Ovary (tissue), 3 donors: ENCODE measurements at regions not wholly inside any gene's neighbourhood (a gene's known extent, or its start where the extent isn't known, plus 50 kb on each side); places are given as distances from the start of the nearest gene placed in this dataset.

Source experiments
- CTCF ChIP-seq, 3 donors: fragments of 450-650 bp in 2 of 3; fragments of 200-600 bp in 1 of 3; IDR thresholded peaks; one replicate each; pipeline versions ENCODE4 v1.5.1 to v1.8.0; 2016 to 2022; ENCODE audit warnings: antibody characterized with exemption in 3 of 3, mild to moderate bottlenecking in 1 of 3
- EP300 ChIP-seq: sonication (generic); formaldehyde crosslinking; IDR thresholded peaks from one replicate; pipeline ENCODE4 v1.6.1; 2017; ENCODE audit warnings: antibody characterized with exemption
- POLR2A ChIP-seq: fragments of 450-650 bp; IDR thresholded peaks from one replicate; pipeline ENCODE4 v1.6.1; 2017; ENCODE audit warnings: antibody characterized with exemption, mild to moderate bottlenecking, moderate library complexity
- donor health status: DM: no; HTN: no; CAD: no.

- TF ChIP-seq CTCF (IDR thresholded peaks at IDR 0.05), result no peak
- no peak for TF ChIP-seq POLR2A
- TF ChIP-seq EP300, result no peak
Observed at GRCh38 chr5:39761199-39761950, 336.6 kb upstream of the DAB2 start.
